CD8-positive, alpha-beta memory T cell (primary cell): ENCODE measurements at regions not wholly inside any gene's neighbourhood (a gene's known extent, or its start where the extent isn't known, plus 50 kb on each side); places are given as distances from the start of the nearest gene placed in this dataset.

Experiments
- CTCF ChIA-PET: fragments of 350-600 bp; sonication (Branson Sonifier 250); formaldehyde crosslinking; loops from one replicate; lab custom pipeline; 2021; ENCODE audit warnings: antibody characterized with exemption; lab: Charles Lee
- POLR2A ChIA-PET: fragments of 350-600 bp; sonication (Branson Sonifier 250); formaldehyde crosslinking; loops from one replicate; lab custom pipeline; 2021; ENCODE audit warnings: antibody characterized with exemption; lab: Charles Lee
- DNase-seq, 5 donors: peaks; one replicate each; pipeline versions ENCODE4 v3.0.0 to v3.0.0-alpha.2; 2020 to 2022; ENCODE audit warnings: mixed read lengths in 1 of 5
- H3K27ac ChIP-seq: one replicate; pipeline ENCODE4 v1.7.0; 2013; ENCODE audit warnings: low read depth, mild to moderate bottlenecking, low read length, moderate library complexity
- H3K27me3 ChIP-seq: 2 replicates; pipeline ENCODE4 v1.7.0; 2013; ENCODE audit warnings: low read length, mild to moderate bottlenecking; ENCODE audit not compliant: insufficient read depth, poor library complexity, severe bottlenecking
- H3K36me3 ChIP-seq: 2 replicates; pipeline ENCODE4 v1.7.0; 2013; ENCODE audit warnings: mild to moderate bottlenecking, low read length, moderate library complexity; ENCODE audit not compliant: insufficient read depth
- H3K4me1 ChIP-seq: 2 replicates; pipeline ENCODE4 v1.7.0; 2013; ENCODE audit warnings: mild to moderate bottlenecking, low read length, moderate library complexity; ENCODE audit not compliant: insufficient read depth
- H3K4me3 ChIP-seq: 2 replicates; pipeline ENCODE4 v1.7.0; 2013; ENCODE audit warnings: mild to moderate bottlenecking, low read length
- H3K9me3 ChIP-seq: 2 replicates; pipeline ENCODE4 v1.7.0; 2013; ENCODE audit warnings: mild to moderate bottlenecking, low read length
- H3K27ac Mint-ChIP-seq, 8 donors: one replicate each; pipeline ENCODE4 v1.8.0; 2020 to 2021; ENCODE audit warnings: mixed read lengths in 8 of 8, mild to moderate bottlenecking in 6 of 8, inconsistent platforms in 3 of 8, moderate library complexity in 3 of 8
- H3K27me3 Mint-ChIP-seq, 2 donors: one replicate each; pipeline ENCODE4 v1.8.0; 2020 to 2021; ENCODE audit warnings: mixed read lengths in 2 of 2, mild to moderate bottlenecking in 1 of 2, moderate library complexity in 1 of 2
- H3K36me3 Mint-ChIP-seq, 3 donors: one replicate each; pipeline ENCODE4 v1.8.0; 2020 to 2021; ENCODE audit warnings: mixed read lengths in 3 of 3, inconsistent platforms in 1 of 3, mild to moderate bottlenecking in 1 of 3
- H3K4me1 Mint-ChIP-seq, 3 donors: one replicate each; pipeline ENCODE4 v1.8.0; 2020 to 2021; ENCODE audit warnings: mixed read lengths in 3 of 3, inconsistent platforms in 1 of 3, mild to moderate bottlenecking in 1 of 3
- H3K4me3 Mint-ChIP-seq, 7 donors: one replicate each; pipeline ENCODE4 v1.8.0; 2020 to 2021; ENCODE audit warnings: mixed read lengths in 7 of 7, mild to moderate bottlenecking in 6 of 7, moderate library complexity in 4 of 7, inconsistent platforms in 2 of 7
- H3K9me3 Mint-ChIP-seq, 5 donors: one replicate each; pipeline ENCODE4 v1.8.0; 2020 to 2022; ENCODE audit warnings: mixed read lengths in 5 of 5, mild to moderate bottlenecking in 3 of 5, moderate library complexity in 2 of 5, inconsistent platforms in 1 of 5

DNA sequence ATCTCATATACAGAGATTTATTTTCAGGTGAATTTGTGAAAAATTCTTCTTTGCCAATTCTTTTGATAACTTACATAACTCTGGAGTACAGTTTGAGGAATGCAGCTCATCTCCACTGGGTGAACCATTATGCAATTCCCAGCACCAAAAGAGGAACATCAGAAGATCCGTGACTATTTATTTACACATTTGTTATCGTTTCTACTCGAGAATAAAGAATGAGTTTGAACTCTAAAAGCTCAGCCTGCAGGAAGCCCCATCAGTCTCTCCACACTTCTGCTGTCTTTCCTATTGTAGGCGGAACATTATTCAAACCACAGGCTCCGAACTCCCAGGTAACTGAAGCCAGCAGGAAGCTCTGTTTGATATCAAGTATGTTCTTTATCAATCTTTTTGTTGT is 95.9 kb upstream of the IFNGR1 start:
- H3K9me3 ChIP-seq: no peaks in the 10 kb centered on the region
- no peak overlapping the region for H3K27ac Mint-ChIP-seq
- no peaks in the 10 kb centered on the region for H3K36me3 ChIP-seq
- ChIA-PET CTCF (interaction anchor here (0.9 to 3.7 kb wide), 16 partner anchors 9 to 347 kb away, joined by 3 to 31 read pairs (median 5); no protein-coding TSS in a partner anchor), POLR2A (no interaction called here)
- H3K4me3 Mint-ChIP-seq: no peak overlapping the region
- H3K27me3 ChIP-seq: no peaks in the 10 kb centered on the region
- peaks cover 0 to 4% of the 10 kb centered on the region in 2 donors for H3K27me3 Mint-ChIP-seq
- no peak overlapping the region for H3K27ac ChIP-seq
- H3K36me3 Mint-ChIP-seq: no peaks in the 10 kb centered on the region
- peaks cover 0 to 6% (median 4%) of the 10 kb centered on the region in 3 donors for H3K4me1 Mint-ChIP-seq
- H3K9me3 Mint-ChIP-seq: no peaks in the 10 kb centered on the region
- no peak for DNase-seq
- H3K4me1 ChIP-seq: no peaks in the 10 kb centered on the region
- no peak overlapping the region for H3K4me3 ChIP-seq

DNA sequence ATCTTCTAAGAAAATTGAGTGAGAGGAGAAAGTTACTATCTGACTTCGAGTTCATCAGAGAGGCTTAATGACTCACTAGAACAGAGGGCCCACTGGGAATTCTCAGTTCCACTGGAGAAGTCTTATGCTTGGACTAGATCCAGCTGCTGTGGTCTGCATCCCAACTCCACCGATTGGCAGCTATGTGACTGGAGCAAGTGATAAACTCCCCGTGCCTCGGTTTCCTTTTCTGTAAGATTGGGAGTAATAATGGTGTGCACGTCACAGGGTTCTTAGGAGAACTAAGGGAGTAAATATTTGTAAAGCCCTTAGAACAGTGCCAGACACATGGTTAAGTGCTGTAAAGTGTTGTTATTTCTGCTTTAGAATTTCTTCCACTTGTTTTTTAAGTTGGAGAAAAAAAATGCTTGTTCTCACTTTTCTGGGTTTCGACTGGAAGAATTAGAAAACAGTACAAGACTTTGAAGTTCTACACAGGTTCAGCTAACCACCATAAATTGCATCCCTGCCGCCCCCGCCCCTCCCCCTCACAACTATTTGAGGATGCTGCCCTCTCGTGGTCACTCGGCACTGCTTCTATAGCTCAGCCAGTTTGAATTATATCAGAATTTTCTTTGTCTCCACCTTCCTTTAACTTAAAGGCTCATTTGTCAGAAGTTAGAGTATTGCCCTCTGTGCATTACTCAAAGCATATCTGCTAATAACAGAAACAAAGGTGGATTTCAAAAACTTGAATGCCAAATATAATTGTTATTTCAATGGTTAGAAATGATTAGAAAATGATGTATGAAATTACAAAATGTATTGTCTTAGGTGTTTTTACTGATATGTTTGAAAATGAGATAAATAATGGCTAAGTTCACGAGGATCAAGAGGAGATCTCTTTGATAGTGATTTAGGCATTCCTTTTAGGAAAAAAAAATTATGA is 95.0 kb upstream of the IFNGR1 start:
- H3K4me3 Mint-ChIP-seq: no peak overlapping the region
- H3K36me3 Mint-ChIP-seq: no peaks in the 10 kb centered on the region
- Histone ChIP-seq H3K4me1 (no peaks in the 10 kb centered on the region), H3K9me3 (no peaks in the 10 kb centered on the region), H3K4me3 (no peak overlapping the region), H3K36me3 (no peaks in the 10 kb centered on the region), H3K27ac (no peak overlapping the region), H3K27me3 (no peaks in the 10 kb centered on the region)
- no peaks in the 10 kb centered on the region for H3K9me3 Mint-ChIP-seq
- peaks cover 2 to 14% (median 9%) of the 10 kb centered on the region in 3 donors for H3K4me1 Mint-ChIP-seq
- ChIA-PET POLR2A (interaction anchor here (1.0 to 1.1 kb wide), 2 partner anchors 101 to 220 kb away, joined by 3 read pairs; no protein-coding TSS in a partner anchor), CTCF (interaction anchor here (0.8 to 3.7 kb wide), 23 partner anchors 9 to 346 kb away, joined by 3 to 31 read pairs (median 5); no protein-coding TSS in a partner anchor)
- H3K27ac Mint-ChIP-seq: peak overlapping the region in 2 of 8 donors; percentile 8 to 29
- DNase-seq: peak; percentile 40 to 77 (median 59)
- H3K27me3 Mint-ChIP-seq: peaks cover 0 to 4% of the 10 kb centered on the region in 2 donors

DNA sequence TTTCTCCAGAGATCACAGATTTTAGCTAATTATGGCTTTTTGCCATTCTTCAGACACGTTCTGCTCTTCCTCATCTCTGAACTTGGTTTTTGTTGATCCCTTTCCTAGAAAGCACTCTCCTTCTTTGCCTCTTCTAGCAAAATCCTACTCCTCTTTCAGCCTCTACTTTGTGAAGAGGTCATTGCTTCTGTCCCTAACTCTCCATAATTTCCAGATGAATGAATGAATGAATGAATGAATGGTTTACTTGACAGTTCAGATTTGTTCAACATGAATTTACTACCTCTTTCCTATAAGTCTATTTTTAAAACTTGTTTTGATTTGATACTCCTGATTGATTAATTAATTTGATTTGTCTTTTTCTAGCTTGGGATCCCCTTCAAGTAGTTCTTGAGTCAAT is 94.0 kb upstream of the IFNGR1 start:
- Histone ChIP-seq H3K4me1 (no peaks in the 10 kb centered on the region), H3K4me3 (no peak overlapping the region), H3K27me3 (no peaks in the 10 kb centered on the region), H3K9me3 (no peaks in the 10 kb centered on the region), H3K27ac (no peak overlapping the region), H3K36me3 (no peaks in the 10 kb centered on the region)
- ChIA-PET POLR2A (no interaction called here), CTCF (interaction anchor here (1.3 to 3.7 kb wide), 10 partner anchors 8 to 219 kb away, joined by 3 to 31 read pairs (median 6); no protein-coding TSS in a partner anchor)
- Mint-ChIP-seq H3K27ac (peak overlapping the region in 1 of 8 donors; percentile 20), H3K9me3 (no peaks in the 10 kb centered on the region), H3K4me3 (no peak overlapping the region), H3K27me3 (peaks cover 0 to 4% of the 10 kb centered on the region in 2 donors), H3K36me3 (no peaks in the 10 kb centered on the region), H3K4me1 (peaks cover 6 to 19% (median 13%) of the 10 kb centered on the region in 3 donors)
- no peak for DNase-seq

DNA sequence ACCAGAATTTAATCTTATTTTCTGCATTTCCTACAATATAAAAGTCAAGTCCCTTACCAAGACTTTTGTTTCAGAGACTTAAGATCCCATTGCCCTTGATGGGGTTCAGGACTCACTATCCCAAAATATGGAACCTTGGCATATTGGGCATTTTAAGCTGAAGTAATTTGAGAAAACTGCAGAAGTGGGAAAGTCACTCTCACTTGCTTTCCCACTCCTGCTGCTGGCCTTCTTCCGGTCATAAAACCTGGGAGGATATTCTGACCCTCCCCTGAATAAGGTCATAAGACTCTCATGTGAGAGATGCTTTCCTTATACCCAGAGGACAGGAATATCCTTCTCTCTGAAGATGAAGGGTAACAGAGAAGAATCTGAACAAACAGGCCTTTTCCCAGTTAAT is 92.8 kb upstream of the IFNGR1 start:
- no peaks in the 10 kb centered on the region for H3K36me3 Mint-ChIP-seq
- no peak overlapping the region for H3K4me3 Mint-ChIP-seq
- no peak for DNase-seq
- no peak overlapping the region for H3K4me3 ChIP-seq
- H3K27me3 Mint-ChIP-seq: peaks cover 0 to 4% of the 10 kb centered on the region in 2 donors
- peaks cover 6 to 19% (median 13%) of the 10 kb centered on the region in 3 donors for H3K4me1 Mint-ChIP-seq
- no peaks in the 10 kb centered on the region for H3K27me3 ChIP-seq
- no peak overlapping the region for H3K27ac Mint-ChIP-seq
- H3K27ac ChIP-seq: no peak overlapping the region
- no peaks in the 10 kb centered on the region for H3K36me3 ChIP-seq
- no peaks in the 10 kb centered on the region for H3K9me3 Mint-ChIP-seq
- ChIA-PET CTCF (no interaction called here), POLR2A (no interaction called here)
- no peaks in the 10 kb centered on the region for H3K9me3 ChIP-seq
- H3K4me1 ChIP-seq: no peaks in the 10 kb centered on the region

DNA sequence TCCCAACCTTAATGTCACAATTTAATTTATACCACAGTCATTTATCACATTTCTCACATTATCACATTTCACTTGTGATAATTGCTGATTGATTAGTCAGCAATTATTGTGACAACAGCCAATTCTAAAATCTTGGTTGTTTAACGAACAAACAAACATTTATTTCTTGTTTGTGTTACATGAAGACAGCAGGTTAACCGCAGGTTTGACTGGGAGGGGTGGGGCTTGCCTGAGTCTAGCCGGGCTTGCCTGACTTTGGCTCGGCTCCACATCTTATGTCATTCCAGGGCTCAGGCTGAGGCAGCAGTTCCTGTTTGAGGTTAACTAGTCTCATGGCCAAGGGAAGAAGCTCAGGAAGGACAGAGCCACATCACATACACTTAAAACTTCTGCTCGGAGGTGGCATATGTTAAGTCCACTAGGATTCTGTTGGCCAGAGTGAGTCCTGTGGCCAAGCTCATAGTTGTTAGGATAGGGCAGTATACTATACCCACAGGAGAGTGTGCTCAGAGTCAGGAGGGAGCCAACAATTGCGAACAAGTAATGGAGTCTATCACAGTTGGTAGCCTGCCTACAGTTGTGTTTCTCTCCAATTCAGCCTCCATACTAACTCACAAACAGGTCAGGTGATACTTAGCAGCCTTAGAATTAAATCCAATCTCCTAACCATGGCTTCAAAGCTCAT is 90.0 kb upstream of the IFNGR1 start:
- H3K9me3 ChIP-seq: no peaks in the 10 kb centered on the region
- H3K36me3 ChIP-seq: no peaks in the 10 kb centered on the region
- peaks cover 0 to 3% of the 10 kb centered on the region in 2 donors for H3K27me3 Mint-ChIP-seq
- H3K27me3 ChIP-seq: no peaks in the 10 kb centered on the region
- POLR2A ChIA-PET: interaction anchor here (0.6 kb wide), 1 partner anchor 66 kb away, joined by 7 read pairs; no protein-coding TSS in a partner anchor
- CTCF ChIA-PET: interaction anchor here (1.0 kb wide), 1 partner anchor 37 kb away, joined by 3 read pairs; no protein-coding TSS in a partner anchor
- H3K36me3 Mint-ChIP-seq: no peaks in the 10 kb centered on the region
- H3K4me3 Mint-ChIP-seq: no peak overlapping the region
- H3K27ac Mint-ChIP-seq: no peak overlapping the region
- H3K4me1 ChIP-seq: no peaks in the 10 kb centered on the region
- H3K4me1 Mint-ChIP-seq: peaks cover 6 to 17% (median 12%) of the 10 kb centered on the region in 3 donors
- H3K9me3 Mint-ChIP-seq: no peaks in the 10 kb centered on the region
- no peak overlapping the region for H3K27ac ChIP-seq
- H3K4me3 ChIP-seq: no peak overlapping the region
- peak in 2 of 5 donors; percentile 7 to 48 for DNase-seq

DNA sequence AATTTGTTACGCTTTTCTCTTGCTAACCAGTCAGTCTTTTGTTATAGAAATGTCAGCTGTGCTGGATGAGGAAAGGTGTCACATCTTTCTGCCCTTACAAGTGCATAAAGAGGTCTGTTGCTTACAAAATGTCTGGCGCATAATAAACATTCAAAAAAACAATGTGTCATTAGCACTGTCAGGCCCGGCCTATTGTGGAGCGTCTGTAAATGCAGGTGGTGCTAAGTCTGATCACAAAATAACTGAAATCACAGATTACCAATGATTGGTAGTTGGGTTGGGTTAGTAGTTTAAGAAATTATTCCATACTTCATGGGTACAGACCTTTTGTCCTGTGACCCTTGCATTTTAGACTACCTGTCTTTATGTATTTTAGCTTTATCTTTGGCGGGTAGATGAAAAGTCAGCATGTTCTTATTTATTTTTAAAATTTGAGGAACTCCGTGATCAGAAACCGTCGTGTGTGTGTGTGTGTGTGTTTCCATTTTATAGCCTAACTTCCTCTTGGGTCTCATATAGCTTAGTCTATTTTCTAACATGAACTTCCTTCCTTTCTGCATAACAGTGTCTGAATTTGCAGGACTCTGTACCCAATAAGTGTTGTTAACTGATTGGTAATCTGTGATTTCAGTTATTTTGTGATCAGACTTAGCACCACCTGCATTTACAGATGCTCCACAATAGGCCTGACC is 88.1 kb upstream of the IFNGR1 start:
- Mint-ChIP-seq H3K4me3 (no peak overlapping the region), H3K27me3 (no peaks in the 10 kb centered on the region), H3K9me3 (no peaks in the 10 kb centered on the region), H3K36me3 (peaks cover 0 to 5% (median 0%) of the 10 kb centered on the region in 3 donors), H3K27ac (no peak overlapping the region), H3K4me1 (peaks cover 6 to 13% (median 9%) of the 10 kb centered on the region in 3 donors)
- no peak overlapping the region for H3K27ac ChIP-seq
- H3K9me3 ChIP-seq: no peaks in the 10 kb centered on the region
- H3K36me3 ChIP-seq: no peaks in the 10 kb centered on the region
- POLR2A ChIA-PET: interaction anchor here (0.6 kb wide), 1 partner anchor 595 kb away, joined by 3 read pairs; no protein-coding TSS in a partner anchor
- no peak for DNase-seq
- H3K4me3 ChIP-seq: no peak overlapping the region
- CTCF ChIA-PET: no interaction called here
- H3K4me1 ChIP-seq: no peaks in the 10 kb centered on the region
- H3K27me3 ChIP-seq: no peaks in the 10 kb centered on the region

DNA sequence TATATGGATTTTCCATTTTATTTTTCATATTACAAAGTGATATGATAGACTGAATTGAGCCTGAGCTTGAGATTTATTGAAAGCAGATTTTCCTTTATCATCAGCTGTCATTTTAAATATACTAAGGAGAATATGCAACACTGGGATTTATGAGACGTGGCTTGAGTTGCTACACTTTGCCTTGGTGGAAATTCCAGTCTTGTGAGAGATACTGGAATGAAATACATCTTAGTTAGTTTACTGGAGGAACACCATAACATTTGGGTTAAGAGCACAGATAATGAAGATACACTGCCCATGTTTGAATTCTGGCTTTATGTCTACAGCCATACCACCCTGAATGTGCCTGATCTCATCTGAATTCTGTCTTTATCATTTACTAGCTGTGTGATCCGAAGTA is 86.5 kb upstream of the IFNGR1 start:
- Mint-ChIP-seq H3K4me1 (peaks cover 6 to 13% (median 9%) of the 10 kb centered on the region in 3 donors), H3K36me3 (peaks cover 0 to 5% (median 0%) of the 10 kb centered on the region in 3 donors), H3K27me3 (no peaks in the 10 kb centered on the region), H3K4me3 (no peak overlapping the region), H3K27ac (no peak overlapping the region), H3K9me3 (no peaks in the 10 kb centered on the region)
- H3K4me1 ChIP-seq: no peaks in the 10 kb centered on the region
- CTCF ChIA-PET: interaction anchor here (2.3 kb wide), 1 partner anchor 8 kb away, joined by 8 read pairs; no protein-coding TSS in a partner anchor
- H3K9me3 ChIP-seq: no peaks in the 10 kb centered on the region
- POLR2A ChIA-PET: no interaction called here
- DNase-seq: no peak
- H3K27me3 ChIP-seq: no peaks in the 10 kb centered on the region
- no peak overlapping the region for H3K4me3 ChIP-seq
- no peak overlapping the region for H3K27ac ChIP-seq
- no peaks in the 10 kb centered on the region for H3K36me3 ChIP-seq
